GM18907 (cell line): ENCODE measurements at regions not wholly inside any gene's neighbourhood (a gene's known extent, or its start where the extent isn't known, plus 50 kb on each side); places are given as distances from the start of the nearest gene placed in this dataset.

Source experiments
- ATAC-seq: cut with Tn5 transposase; IDR thresholded peaks from one replicate; pipeline ENCODE4 v1.9.1; 2021; ENCODE audit warnings: mild to moderate bottlenecking, moderate library complexity; ENCODE audit not compliant: unreplicated experiment

GRCh38 chr2:15803543-15804245 is 136.7 kb upstream of the MYCN start:
- no peak for ATAC-seq

- no peak for ATAC-seq
These were observed 136.1 kb upstream of the MYCN start for GRCh38 chr2:15804246-15804619.

GRCh38 chr2:15804691-15805090 is 135.7 kb upstream of the MYCN start:
- ATAC-seq = no peak

GRCh38 chr2:15805206-15805605 is 135.1 kb upstream of the MYCN start:
- ATAC-seq = no peak

GRCh38 chr2:15805772-15806171 is 134.6 kb upstream of the MYCN start:
- no peak for ATAC-seq

- no peak for ATAC-seq
These were observed 133.4 kb upstream of the MYCN start for GRCh38 chr2:15806801-15807417.

- no peak for ATAC-seq
These were observed 132.7 kb upstream of the MYCN start for GRCh38 chr2:15807418-15808203.

GRCh38 chr2:15808204-15808910 is 132.0 kb upstream of the MYCN start:
- ATAC-seq = no peak

GRCh38 chr2:15808944-15809343 is 131.4 kb upstream of the MYCN start:
- no peak for ATAC-seq

GRCh38 chr2:15809404-15809803 is 130.9 kb upstream of the MYCN start:
- ATAC-seq = no peak

GRCh38 chr2:15810477-15811150 is 129.7 kb upstream of the MYCN start:
- no peak for ATAC-seq

- no peak for ATAC-seq
These were observed 129.0 kb upstream of the MYCN start for GRCh38 chr2:15811367-15811766.

GRCh38 chr2:15812187-15812780 is 128.1 kb upstream of the MYCN start:
- ATAC-seq = no peak

- no peak for ATAC-seq
These were observed 126.7 kb upstream of the MYCN start for GRCh38 chr2:15813481-15814266.

GRCh38 chr2:15814403-15814802 is 125.9 kb upstream of the MYCN start:
- ATAC-seq = no peak

- no peak for ATAC-seq
These were observed 125.4 kb upstream of the MYCN start for GRCh38 chr2:15814946-15815345.

GRCh38 chr2:15816226-15816625 is 124.1 kb upstream of the MYCN start:
- ATAC-seq = no peak

GRCh38 chr2:15816674-15817406 is 123.5 kb upstream of the MYCN start:
- ATAC-seq = no peak

- no peak for ATAC-seq
These were observed 122.6 kb upstream of the MYCN start for GRCh38 chr2:15817748-15818147.
